Sciatic nerve (tissue), 2 donors: ENCODE measurements at regions not wholly inside any gene's neighbourhood (a gene's known extent, or its start where the extent isn't known, plus 50 kb on each side); places are given as distances from the start of the nearest gene placed in this dataset.

Experiments
- ATAC-seq: fragments of 200-7000 bp; cut with Tn5 transposase; one replicate; pipeline ENCODE4 v1.9.1; 2020; ENCODE audit warnings: mild to moderate bottlenecking, moderate library complexity
- DNase-seq: peaks from one replicate; pipeline ENCODE4 v3.0.0-alpha.2; 2020; ENCODE audit warnings: low spot score
- intact Hi-C: fragments of 100-400 bp; cut with DNase I; formaldehyde crosslinking; loops from one replicate; pipeline ENCODE4 v1.14.2; 2022
- donor health status: DM: no; HTN: no; CAD: no.
- donor health status: DM: no; HTN: no; CAD: no.

DNA sequence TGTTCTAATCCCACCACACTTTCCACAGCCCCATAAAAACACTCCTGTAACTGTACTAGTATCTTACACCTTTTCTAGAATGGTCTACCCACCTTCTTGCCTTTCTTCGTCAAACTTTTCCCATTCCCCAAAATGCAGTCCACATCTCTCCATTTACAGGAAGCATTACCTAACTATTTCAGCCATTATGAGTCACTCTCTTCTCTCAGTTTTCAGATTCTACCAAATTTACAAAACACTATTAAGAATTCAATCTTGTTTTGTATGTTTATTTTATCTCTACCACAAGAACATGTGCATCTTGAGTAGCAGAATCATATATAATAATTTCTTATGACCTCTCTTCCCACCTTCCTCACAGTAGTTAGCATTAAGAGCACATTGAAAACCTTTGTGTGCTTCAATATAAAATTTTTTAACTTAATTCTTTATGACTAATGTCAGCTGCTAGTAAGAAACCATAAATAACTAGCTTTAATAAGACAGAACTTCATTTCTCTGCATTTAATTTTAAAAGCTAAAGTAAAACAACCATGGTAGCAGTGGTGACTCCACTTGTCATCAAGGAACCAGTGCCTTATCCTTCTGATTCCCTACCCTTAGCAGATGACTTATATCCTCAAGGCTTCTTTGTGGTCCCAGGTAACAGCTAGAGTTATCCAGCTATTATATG lies 56.6 kb upstream of the MAP2 start:
- ATAC-seq (no peak), DNase-seq (no peak)
- intact Hi-C loops = no loop called here

DNA sequence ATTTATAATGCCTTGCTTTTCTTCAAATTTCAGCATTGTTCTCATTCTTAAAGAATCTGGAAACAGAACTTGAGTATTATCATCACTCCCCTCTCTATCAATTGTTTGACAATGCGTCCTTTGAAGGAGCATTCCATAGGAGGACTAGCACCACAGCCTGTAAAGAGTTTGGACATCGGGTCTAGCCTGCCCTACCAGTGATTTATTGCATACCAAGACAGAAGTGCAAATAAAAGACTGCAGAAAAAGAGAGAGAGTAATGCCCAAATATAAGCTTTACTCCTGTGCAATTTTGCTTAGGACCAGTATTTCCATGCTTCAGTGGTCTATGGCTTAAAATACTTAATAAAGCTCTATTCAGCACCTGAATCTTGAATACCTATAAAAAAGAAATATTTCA lies 55.4 kb upstream of the MAP2 start:
- ATAC-seq (no peak), DNase-seq (no peak)
- intact Hi-C loops = no loop called here

DNA sequence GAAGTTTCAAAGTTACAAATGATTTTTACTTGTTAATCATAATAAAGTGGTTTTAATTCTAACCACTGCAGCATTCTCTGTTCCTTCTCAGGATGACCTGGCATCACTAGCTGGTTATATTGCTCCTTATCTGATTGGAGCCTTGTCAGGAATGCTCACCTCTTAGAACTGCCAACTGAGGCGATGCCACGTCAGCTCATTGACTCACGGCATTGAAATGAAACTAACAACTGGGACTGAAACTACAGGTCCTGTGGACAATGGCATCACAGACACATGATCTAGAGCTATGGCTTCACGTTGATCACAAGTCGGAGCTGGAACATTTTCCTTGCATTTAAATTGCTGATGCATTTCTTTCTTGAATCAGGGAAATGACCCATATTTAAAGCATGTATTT lies 54.9 kb upstream of the MAP2 start:
- intact Hi-C loops = no loop called here
- DNase-seq (no peak), ATAC-seq (no peak)

DNA sequence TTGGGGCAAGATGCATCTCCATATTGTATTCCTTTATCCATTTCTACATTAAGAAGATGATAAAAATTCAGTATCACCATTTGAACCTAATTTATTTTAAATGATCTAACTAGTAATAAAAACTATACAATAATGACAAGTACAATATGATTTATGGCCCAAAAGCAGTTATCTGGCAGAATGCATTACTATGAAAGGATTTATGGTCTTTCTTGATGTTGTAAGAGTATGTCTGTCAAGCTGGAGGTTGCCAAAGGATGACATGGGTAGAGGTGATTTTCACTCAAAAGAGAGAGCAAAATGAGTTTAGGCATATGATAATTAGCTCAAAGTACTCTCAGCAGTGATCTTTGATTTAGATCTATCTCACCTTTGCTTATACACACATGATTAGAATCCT lies 54.2 kb upstream of the MAP2 start:
- intact Hi-C loops = no loop called here
- ATAC-seq = no peak

DNA sequence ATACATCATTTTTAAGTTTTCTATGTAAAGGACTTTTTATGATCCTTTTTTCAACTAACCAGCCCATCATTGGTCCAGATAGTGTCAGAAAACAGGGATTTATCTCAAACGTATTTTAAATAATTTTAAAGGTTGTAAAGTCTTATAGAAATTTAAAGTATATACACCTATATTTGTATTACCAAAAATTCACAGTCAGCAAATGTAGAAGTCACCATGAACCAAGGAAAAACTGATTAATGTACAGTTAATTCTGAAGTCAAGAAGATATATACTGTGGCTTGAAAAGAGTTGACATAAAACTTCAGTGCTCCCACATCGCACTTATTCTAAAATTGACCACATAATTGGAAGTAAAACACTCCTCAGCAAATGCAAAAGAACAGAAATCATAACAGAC lies 52.4 kb upstream of the MAP2 start:
- DNase-seq (no peak), ATAC-seq (no peak)
- intact Hi-C loops = no loop called here

More for the DNA sequence above, 54.2 kb upstream of the MAP2 start:
- DNase-seq = no peak
